CD4-positive, alpha-beta T cell (primary cell): ENCODE measurements at regions not wholly inside any gene's neighbourhood (a gene's known extent, or its start where the extent isn't known, plus 50 kb on each side); places are given as distances from the start of the nearest gene placed in this dataset.

Experiments used
- ATAC-seq: fragments of 200-7000 bp; cut with Tn5 transposase; one replicate; pipeline ENCODE4 v1.10.0; 2022; ENCODE audit warnings: mild to moderate bottlenecking; ENCODE audit not compliant: poor library complexity
- CTCF ChIA-PET: fragments of 350-600 bp; sonication (Branson Sonifier 250); formaldehyde crosslinking; loops from one replicate; lab custom pipeline; 2021; ENCODE audit warnings: antibody characterized with exemption, inconsistent platforms; lab: Charles Lee
- POLR2A ChIA-PET: fragments of 350-600 bp; sonication (Branson Sonifier 250); formaldehyde crosslinking; loops from one replicate; lab custom pipeline; 2021; ENCODE audit warnings: antibody characterized with exemption, inconsistent platforms; lab: Charles Lee
- DNase-seq, 14 experiments: peaks; one replicate each; pipeline ENCODE4 v3.0.0-alpha.2; 2013 to 2020; ENCODE audit warnings: mixed read lengths in 2 of 14
- H3K27ac ChIP-seq, 2 donors: one replicate each; pipeline versions ENCODE4 v1.5.1 to v1.7.0; 2013; ENCODE audit warnings: low read length in 2 of 2, low read depth in 1 of 2, mild to moderate bottlenecking in 1 of 2
- H3K27me3 ChIP-seq, 2 experiments: 1 replicate in 1 of 2; 2 replicates in 1 of 2; pipeline versions ENCODE4 v1.6.1 to v1.7.0; 2013; ENCODE audit warnings: low read length in 2 of 2, control low read depth in 1 of 2, mild to moderate bottlenecking in 1 of 2, moderate library complexity in 1 of 2; ENCODE audit not compliant: insufficient read depth in 2 of 2, control insufficient read depth in 1 of 2
- H3K36me3 ChIP-seq: one replicate; pipeline ENCODE4 v1.6.1; 2013; ENCODE audit warnings: low read length, control low read depth; ENCODE audit not compliant: insufficient read depth
- H3K4me1 ChIP-seq: one replicate; pipeline ENCODE4 v1.6.1; 2013; ENCODE audit warnings: low read length, control low read depth; ENCODE audit not compliant: insufficient read depth
- H3K4me3 ChIP-seq: one replicate; pipeline ENCODE4 v1.5.1; 2013; ENCODE audit warnings: mild to moderate bottlenecking, low read length, moderate library complexity
- H3K9me3 ChIP-seq, 2 experiments: 1 replicate in 1 of 2; 2 replicates in 1 of 2; pipeline versions ENCODE4 v1.6.1 to v1.7.0; 2013; ENCODE audit warnings: low read length in 2 of 2, mild to moderate bottlenecking in 2 of 2, control low read depth in 1 of 2, moderate library complexity in 1 of 2; ENCODE audit not compliant: control insufficient read depth in 1 of 2, insufficient read depth in 1 of 2
- H3K27ac Mint-ChIP-seq: one replicate; pipeline ENCODE4 v1.8.0; 2020; ENCODE audit warnings: mixed read lengths
- H3K27me3 Mint-ChIP-seq: one replicate; pipeline ENCODE4 v1.8.0; 2021; ENCODE audit warnings: mixed read lengths
- H3K36me3 Mint-ChIP-seq: one replicate; pipeline ENCODE4 v1.8.0; 2021; ENCODE audit warnings: low read depth, mixed read lengths
- H3K4me1 Mint-ChIP-seq: one replicate; pipeline ENCODE4 v1.8.0; 2021; ENCODE audit warnings: low read depth, mixed read lengths
- H3K4me3 Mint-ChIP-seq: one replicate; pipeline ENCODE4 v1.8.0; 2020; ENCODE audit warnings: mild to moderate bottlenecking, mixed read lengths
- H3K9me3 Mint-ChIP-seq: one replicate; pipeline ENCODE4 v1.8.0; 2020; ENCODE audit warnings: mixed read lengths
- intact Hi-C, 2 experiments: fragments of 100-400 bp; cut with DNase I in 1 of 2; cut with micrococcal nuclease in 1 of 2; formaldehyde crosslinking; loops; one replicate each; pipeline versions ENCODE4 v1.15.1 to v1.9.0; 2023 to 2025; cut with DNase I, micrococcal nuclease
- TF ChIP-seq, protein P1 (sequence below): fragments of 200-600 bp; IDR thresholded peaks from one replicate; pipeline ENCODE4 v1.8.0; 2022; ENCODE audit warnings: antibody characterized with exemption, mild to moderate bottlenecking

DNA sequence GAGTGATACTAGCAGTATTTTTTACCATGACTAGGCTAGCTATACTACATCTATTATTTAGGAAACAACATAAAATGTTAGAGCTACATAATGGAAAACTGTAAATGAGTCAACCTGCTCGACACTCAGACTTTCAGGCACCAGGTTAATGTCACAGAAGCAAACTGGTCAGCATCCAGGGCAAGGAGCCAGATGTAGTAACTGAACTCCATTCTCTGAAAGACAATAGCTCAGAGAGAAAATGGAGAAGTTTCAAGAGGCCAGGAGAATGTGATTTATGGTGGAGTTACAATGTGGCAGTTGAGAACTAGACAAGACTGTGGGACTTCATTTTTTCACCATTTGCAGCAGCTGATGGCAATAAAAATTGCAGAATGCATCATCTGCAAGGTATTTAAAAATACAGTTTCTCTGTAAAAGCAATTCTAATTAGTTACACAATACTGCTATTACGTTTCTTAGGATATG, 342.7 kb upstream of the PABPC4L start:
- Histone ChIP-seq H3K4me1 (no peaks in the 10 kb centered on the region), H3K9me3 (peaks cover 7 to 11% of the 10 kb centered on the region in 2 experiments), H3K27me3 (no peaks in the 10 kb centered on the region), H3K4me3 (no peak overlapping the region), H3K27ac (no peak overlapping the region), H3K36me3 (no peaks in the 10 kb centered on the region)
- ATAC-seq (no peak), DNase-seq (no peak)
- TF ChIP-seq, protein P1, sequence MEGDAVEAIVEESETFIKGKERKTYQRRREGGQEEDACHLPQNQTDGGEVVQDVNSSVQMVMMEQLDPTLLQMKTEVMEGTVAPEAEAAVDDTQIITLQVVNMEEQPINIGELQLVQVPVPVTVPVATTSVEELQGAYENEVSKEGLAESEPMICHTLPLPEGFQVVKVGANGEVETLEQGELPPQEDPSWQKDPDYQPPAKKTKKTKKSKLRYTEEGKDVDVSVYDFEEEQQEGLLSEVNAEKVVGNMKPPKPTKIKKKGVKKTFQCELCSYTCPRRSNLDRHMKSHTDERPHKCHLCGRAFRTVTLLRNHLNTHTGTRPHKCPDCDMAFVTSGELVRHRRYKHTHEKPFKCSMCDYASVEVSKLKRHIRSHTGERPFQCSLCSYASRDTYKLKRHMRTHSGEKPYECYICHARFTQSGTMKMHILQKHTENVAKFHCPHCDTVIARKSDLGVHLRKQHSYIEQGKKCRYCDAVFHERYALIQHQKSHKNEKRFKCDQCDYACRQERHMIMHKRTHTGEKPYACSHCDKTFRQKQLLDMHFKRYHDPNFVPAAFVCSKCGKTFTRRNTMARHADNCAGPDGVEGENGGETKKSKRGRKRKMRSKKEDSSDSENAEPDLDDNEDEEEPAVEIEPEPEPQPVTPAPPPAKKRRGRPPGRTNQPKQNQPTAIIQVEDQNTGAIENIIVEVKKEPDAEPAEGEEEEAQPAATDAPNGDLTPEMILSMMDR = no peak
- intact Hi-C loops = no loop called here
- Mint-ChIP-seq H3K4me1 (no peaks in the 10 kb centered on the region), H3K27ac (no peak overlapping the region), H3K9me3 (peaks cover 9% of the 10 kb centered on the region), H3K4me3 (no peak overlapping the region), H3K27me3 (no peaks in the 10 kb centered on the region), H3K36me3 (no peaks in the 10 kb centered on the region)
- ChIA-PET POLR2A (no interaction called here), CTCF (no interaction called here)

DNA sequence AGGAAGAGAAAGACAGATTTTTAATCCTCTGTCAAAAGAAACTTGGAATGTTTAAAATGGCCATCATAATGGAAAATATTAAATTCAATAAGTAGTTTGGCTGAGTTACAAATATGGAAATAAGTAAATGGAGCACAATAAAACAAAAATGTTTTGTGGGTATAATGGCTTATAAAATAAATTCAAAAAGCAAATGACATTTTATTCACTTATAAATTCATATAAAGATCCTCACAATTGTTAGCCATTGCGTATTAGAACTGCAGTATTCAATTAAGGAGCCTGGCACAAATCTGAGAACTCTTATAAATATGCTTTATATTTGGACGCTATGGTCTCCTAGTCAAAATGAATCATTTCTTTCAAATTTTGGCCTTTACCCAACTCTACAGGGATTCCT, 339.0 kb upstream of the PABPC4L start:
- Histone ChIP-seq H3K27me3 (no peaks in the 10 kb centered on the region), H3K36me3 (no peaks in the 10 kb centered on the region), H3K27ac (no peak overlapping the region), H3K9me3 (peaks cover 0 to 1% of the 10 kb centered on the region in 2 experiments), H3K4me1 (no peaks in the 10 kb centered on the region), H3K4me3 (no peak overlapping the region)
- Mint-ChIP-seq H3K4me1 (no peaks in the 10 kb centered on the region), H3K27me3 (no peaks in the 10 kb centered on the region), H3K9me3 (peaks cover 5% of the 10 kb centered on the region), H3K4me3 (no peak overlapping the region), H3K27ac (no peak overlapping the region), H3K36me3 (no peaks in the 10 kb centered on the region)
- ATAC-seq = no peak
- ChIA-PET POLR2A (no interaction called here), CTCF (no interaction called here)
- DNase-seq = no peak
- intact Hi-C loops = no loop called here
- TF ChIP-seq, protein P1 = no peak

DNA sequence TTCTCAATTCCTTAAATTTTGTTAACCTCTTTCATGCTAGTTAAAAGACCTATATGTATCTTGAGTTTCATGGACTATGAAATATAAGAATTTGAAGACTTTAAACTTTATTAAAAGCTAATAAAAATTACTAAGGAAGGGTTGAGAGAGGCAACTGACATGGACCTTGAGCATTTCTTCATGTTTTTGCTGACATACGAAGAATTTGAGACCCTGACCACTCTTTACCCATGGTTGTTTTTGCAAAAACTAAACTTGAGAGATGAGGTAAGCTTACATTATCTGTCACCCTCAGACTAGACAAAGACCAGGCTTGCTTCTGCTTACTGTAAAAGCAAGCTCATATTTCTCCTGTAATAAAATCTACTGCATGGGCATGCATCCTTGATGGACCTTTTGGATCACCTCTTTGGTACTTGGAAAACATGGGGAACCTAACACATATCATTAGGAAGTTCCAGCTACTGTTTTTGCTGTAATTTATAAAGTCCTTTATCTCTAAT, 338.2 kb upstream of the PABPC4L start:
- Histone ChIP-seq H3K9me3 (no peaks in the 10 kb centered on the region), H3K36me3 (no peaks in the 10 kb centered on the region), H3K27ac (no peak overlapping the region), H3K4me3 (no peak overlapping the region), H3K27me3 (no peaks in the 10 kb centered on the region), H3K4me1 (no peaks in the 10 kb centered on the region)
- ChIA-PET CTCF (no interaction called here), POLR2A (no interaction called here)
- H3K4me3 Mint-ChIP-seq = no peak overlapping the region
- intact Hi-C loops = no loop called here
- no peaks in the 10 kb centered on the region for H3K27me3 Mint-ChIP-seq
- ATAC-seq (no peak), DNase-seq (no peak)
- TF ChIP-seq, protein P1 = no peak
- H3K36me3 Mint-ChIP-seq = no peaks in the 10 kb centered on the region
- H3K9me3 Mint-ChIP-seq = peaks cover 8% of the 10 kb centered on the region
- H3K4me1 Mint-ChIP-seq = no peaks in the 10 kb centered on the region
- no peak overlapping the region for H3K27ac Mint-ChIP-seq
